GM23338 (cell line): ENCODE measurements at regions not wholly inside any gene's neighbourhood (a gene's known extent, or its start where the extent isn't known, plus 50 kb on each side); places are given as distances from the start of the nearest gene placed in this dataset.

Experiments used
- CREB1 ChIP-seq: fragments of 250-450 bp; sonication (Bioruptor Pico); IDR thresholded peaks from 2 replicates; pipeline ENCODE4 v1.5.0; 2020; ENCODE audit warnings: low read depth, mild to moderate bottlenecking, moderate library complexity
- CTCF ChIP-seq, 2 experiments: fragments of 200-600 bp in 1 of 2; sonication (generic) in 1 of 2; conservative IDR thresholded peaks; 2 replicates each; pipeline versions ENCODE4 v1.5.1 to v1.6.1; 2016 to 2017; ENCODE audit warnings: antibody characterized with exemption in 2 of 2, low read depth in 2 of 2, mild to moderate bottlenecking in 2 of 2, moderate library complexity in 1 of 2
- ETS1 ChIP-seq: IDR thresholded peaks from 2 replicates; pipeline ENCODE4 v1.6.1; 2016; ENCODE audit warnings: antibody characterized with exemption
- EZH2 ChIP-seq: fragments of 200-600 bp; sonication (generic); IDR thresholded peaks from one replicate; pipeline ENCODE4 v1.8.0; 2017; ENCODE audit warnings: antibody characterized with exemption, mild to moderate bottlenecking, low read depth; ENCODE audit not compliant: unreplicated experiment
- EZH2phosphoT487 ChIP-seq: fragments of 200-600 bp; sonication (generic); IDR thresholded peaks from one replicate; pipeline ENCODE4 v1.8.1; 2018; ENCODE audit warnings: antibody characterized with exemption; ENCODE audit not compliant: unreplicated experiment
- JUNB ChIP-seq: IDR thresholded peaks from one replicate; pipeline ENCODE4 v1.6.1; 2016; ENCODE audit warnings: antibody characterized with exemption; ENCODE audit not compliant: unreplicated experiment
- ZNF114 ChIP-seq: fragments of 250-450 bp; sonication (Bioruptor Pico); IDR thresholded peaks from 2 replicates; pipeline ENCODE4 v1.5.0; 2020; ENCODE audit warnings: mild to moderate bottlenecking, moderate library complexity
- ZNF331 ChIP-seq: fragments of 250-450 bp; sonication (Bioruptor Pico); IDR thresholded peaks from 2 replicates; pipeline ENCODE4 v1.5.0; 2020; ENCODE audit warnings: low read depth, mild to moderate bottlenecking, moderate library complexity
- ZNF462 ChIP-seq: fragments of 250-450 bp; sonication (Bioruptor Pico); IDR thresholded peaks from 2 replicates; pipeline ENCODE4 v1.5.0; 2020; ENCODE audit warnings: mild to moderate bottlenecking, moderate library complexity

GRCh38 chrX:147846676-147847075 lies 65.0 kb upstream of the FMR1 start (continued):
- TF ChIP-seq ZNF462 (CRISPR knock-in tag) (no peak), EZH2phosphoT487 (no peak), ZNF331 (CRISPR knock-in tag) (no peak), CTCF (conservative IDR thresholded peaks at IDR 0.05; ENCODE audit: low read depth in 2 of 2) (no peak), ETS1 (no peak), EZH2 (no peak), ZNF114 (CRISPR knock-in tag) (no peak), CREB1 (CRISPR knock-in tag) (no peak), JUNB (no peak)
